KMS-11 (cell line): ENCODE measurements at regions not wholly inside any gene's neighbourhood (a gene's known extent, or its start where the extent isn't known, plus 50 kb on each side); places are given as distances from the start of the nearest gene placed in this dataset.

Source experiments
- H2AFZ ChIP-seq: fragments of 200-600 bp; sonication (generic); 2 replicates; pipeline ENCODE4 v1.6.1; 2016; ENCODE audit warnings: antibody characterized with exemption, mixed run types, low read depth
- H3K27ac ChIP-seq: fragments of 200-600 bp; sonication (generic); 2 replicates; pipeline ENCODE4 v1.6.1; 2016; ENCODE audit warnings: mild to moderate bottlenecking, mixed run types
- H3K27me3 ChIP-seq: fragments of 200-600 bp; sonication (generic); 2 replicates; pipeline ENCODE4 v1.6.1; 2017; ENCODE audit warnings: mild to moderate bottlenecking, low read depth, mixed run types, moderate library complexity; ENCODE audit not compliant: insufficient read depth
- H3K36me3 ChIP-seq: fragments of 200-600 bp; sonication (generic); 2 replicates; pipeline ENCODE4 v1.6.1; 2017; ENCODE audit warnings: mild to moderate bottlenecking, mixed run types; ENCODE audit not compliant: insufficient read depth
- H3K4me1 ChIP-seq: fragments of 200-600 bp; sonication (generic); 2 replicates; pipeline ENCODE4 v1.6.1; 2016; ENCODE audit warnings: mild to moderate bottlenecking, low read depth, mixed run types; ENCODE audit not compliant: poor library complexity, severe bottlenecking
- H3K4me2 ChIP-seq: fragments of 200-600 bp; sonication (generic); 2 replicates; pipeline ENCODE4 v1.7.0; 2016; ENCODE audit warnings: mild to moderate bottlenecking, mixed run types
- H3K4me3 ChIP-seq: fragments of 200-600 bp; sonication (generic); IDR thresholded peaks from 2 replicates; pipeline ENCODE4 v1.6.1; 2017; ENCODE audit warnings: low read depth, low read length, mixed read lengths; ENCODE audit not compliant: insufficient read depth
- H3K79me2 ChIP-seq: fragments of 200-600 bp; sonication (generic); 2 replicates; pipeline ENCODE4 v1.6.1; 2016; ENCODE audit warnings: low read depth, mixed run types; ENCODE audit not compliant: insufficient read depth
- H3K9ac ChIP-seq: fragments of 200-600 bp; sonication (generic); 2 replicates; pipeline ENCODE4 v1.6.1; 2016; ENCODE audit warnings: mild to moderate bottlenecking, mixed run types
- H4K20me1 ChIP-seq: fragments of 200-600 bp; sonication (generic); 2 replicates; pipeline ENCODE4 v1.6.1; 2016; ENCODE audit warnings: mild to moderate bottlenecking, mixed run types; ENCODE audit not compliant: insufficient read depth
- TF ChIP-seq, protein P1 (sequence below): fragments of 200-600 bp; sonication (generic); conservative IDR thresholded peaks from 2 replicates; pipeline ENCODE4 v1.6.1; 2017; ENCODE audit warnings: low read depth, mild to moderate bottlenecking, antibody characterized with exemption, low read length, moderate library complexity, mixed read lengths

DNA sequence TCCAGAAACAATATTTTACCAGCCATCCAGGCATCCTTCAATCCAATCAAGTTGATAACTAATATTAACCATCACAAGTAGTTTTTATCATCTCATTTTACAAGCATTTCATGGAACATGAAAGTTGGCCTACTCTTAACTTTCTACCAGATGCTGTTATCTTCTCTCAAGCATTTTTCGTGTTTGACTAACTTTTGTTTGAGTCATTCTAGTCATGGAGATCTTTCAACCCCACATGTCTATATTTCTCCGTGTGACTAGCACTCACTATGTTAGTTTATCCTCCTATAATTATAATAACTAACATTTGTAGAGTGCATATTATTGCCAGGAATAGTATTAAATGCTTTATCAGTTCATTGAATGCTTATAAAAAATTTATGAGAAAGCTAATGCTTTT lies 307.0 kb upstream of the CWC22 start:
- H3K9ac ChIP-seq = no peak overlapping the region
- no peak overlapping the region for H3K27ac ChIP-seq
- H3K4me3 ChIP-seq = no peak overlapping the region
- no peaks in the 10 kb centered on the region for H3K4me1 ChIP-seq
- no peak overlapping the region for H3K4me2 ChIP-seq
- no peaks in the 10 kb centered on the region for H3K36me3 ChIP-seq
- no peaks in the 10 kb centered on the region for H3K27me3 ChIP-seq
- no peak overlapping the region for H2AFZ ChIP-seq
- TF ChIP-seq, protein P1, sequence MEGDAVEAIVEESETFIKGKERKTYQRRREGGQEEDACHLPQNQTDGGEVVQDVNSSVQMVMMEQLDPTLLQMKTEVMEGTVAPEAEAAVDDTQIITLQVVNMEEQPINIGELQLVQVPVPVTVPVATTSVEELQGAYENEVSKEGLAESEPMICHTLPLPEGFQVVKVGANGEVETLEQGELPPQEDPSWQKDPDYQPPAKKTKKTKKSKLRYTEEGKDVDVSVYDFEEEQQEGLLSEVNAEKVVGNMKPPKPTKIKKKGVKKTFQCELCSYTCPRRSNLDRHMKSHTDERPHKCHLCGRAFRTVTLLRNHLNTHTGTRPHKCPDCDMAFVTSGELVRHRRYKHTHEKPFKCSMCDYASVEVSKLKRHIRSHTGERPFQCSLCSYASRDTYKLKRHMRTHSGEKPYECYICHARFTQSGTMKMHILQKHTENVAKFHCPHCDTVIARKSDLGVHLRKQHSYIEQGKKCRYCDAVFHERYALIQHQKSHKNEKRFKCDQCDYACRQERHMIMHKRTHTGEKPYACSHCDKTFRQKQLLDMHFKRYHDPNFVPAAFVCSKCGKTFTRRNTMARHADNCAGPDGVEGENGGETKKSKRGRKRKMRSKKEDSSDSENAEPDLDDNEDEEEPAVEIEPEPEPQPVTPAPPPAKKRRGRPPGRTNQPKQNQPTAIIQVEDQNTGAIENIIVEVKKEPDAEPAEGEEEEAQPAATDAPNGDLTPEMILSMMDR = no peak
- H3K79me2 ChIP-seq = no peaks in the 10 kb centered on the region
- no peaks in the 10 kb centered on the region for H4K20me1 ChIP-seq

DNA sequence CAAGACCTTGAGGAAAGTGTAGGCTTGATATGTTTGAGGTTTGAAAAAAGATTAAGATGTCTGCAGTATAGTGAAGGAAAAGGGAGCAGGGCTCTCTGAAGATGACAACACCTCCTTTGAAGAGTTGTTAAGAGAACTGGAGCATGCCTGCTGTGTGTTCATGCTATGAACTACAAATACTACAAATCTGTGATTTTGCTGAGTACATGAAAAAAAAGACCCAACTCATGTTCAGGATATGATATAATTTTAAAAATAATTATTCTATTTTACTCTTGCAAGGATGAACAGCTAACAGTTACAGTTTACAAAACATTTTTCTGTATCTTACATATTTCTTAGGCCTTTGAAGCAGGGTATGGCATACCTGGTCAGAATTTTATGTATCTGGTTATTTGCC lies 305.4 kb upstream of the CWC22 start:
- TF ChIP-seq, protein P1 = no peak
- Histone ChIP-seq H3K9ac (no peak overlapping the region), H3K27ac (no peak overlapping the region), H3K4me2 (no peak overlapping the region), H4K20me1 (no peaks in the 10 kb centered on the region), H3K4me1 (no peaks in the 10 kb centered on the region), H3K36me3 (no peaks in the 10 kb centered on the region), H3K4me3 (no peak overlapping the region), H3K79me2 (no peaks in the 10 kb centered on the region), H3K27me3 (no peaks in the 10 kb centered on the region), H2AFZ (no peak overlapping the region)

DNA sequence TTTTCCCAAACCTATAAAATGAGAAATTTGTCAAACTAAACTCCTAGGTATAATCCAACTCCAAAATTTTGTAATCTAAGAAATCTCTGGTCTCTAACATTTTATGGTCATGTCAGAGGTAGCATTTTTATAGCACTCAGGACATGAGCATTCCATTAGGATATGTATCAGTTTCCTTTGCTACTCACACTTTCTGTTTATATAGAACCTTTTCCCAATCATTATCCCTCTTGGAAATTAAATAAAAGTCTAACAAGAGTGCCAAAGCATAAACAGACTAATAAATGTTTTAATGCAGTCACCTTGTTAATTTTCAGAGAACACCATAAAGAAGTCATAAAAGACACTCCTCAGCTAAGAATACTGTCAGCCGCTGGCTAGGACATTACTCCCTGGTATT lies 300.0 kb upstream of the CWC22 start:
- Histone ChIP-seq H3K27me3 (no peaks in the 10 kb centered on the region), H3K79me2 (no peaks in the 10 kb centered on the region), H2AFZ (no peak overlapping the region), H3K27ac (no peak overlapping the region), H3K4me3 (no peak overlapping the region), H3K36me3 (no peaks in the 10 kb centered on the region), H3K4me2 (no peak overlapping the region), H3K9ac (no peak overlapping the region), H4K20me1 (no peaks in the 10 kb centered on the region), H3K4me1 (no peaks in the 10 kb centered on the region)
- TF ChIP-seq, protein P1 = no peak

DNA sequence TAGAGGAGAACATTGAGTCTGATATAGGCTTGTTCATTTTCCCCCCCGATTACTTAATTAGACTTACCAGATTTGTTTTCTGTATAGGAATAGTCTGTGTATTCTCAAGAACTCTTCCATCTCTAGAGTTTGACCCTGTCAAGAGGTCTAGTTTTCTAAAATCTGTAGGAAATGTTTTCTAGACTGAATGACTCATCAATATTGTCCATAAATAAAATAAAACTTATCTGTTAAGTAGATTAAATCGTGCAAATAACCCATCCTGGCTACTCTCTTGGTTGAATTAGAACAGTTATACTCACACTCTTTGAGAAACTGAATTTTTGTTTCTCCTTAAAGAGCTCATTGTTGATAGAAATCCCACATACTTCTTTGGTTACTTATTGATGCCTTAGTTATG lies 299.2 kb upstream of the CWC22 start:
- H3K27ac ChIP-seq = no peak overlapping the region
- H3K36me3 ChIP-seq = no peaks in the 10 kb centered on the region
- TF ChIP-seq, protein P1 = no peak
- H3K4me1 ChIP-seq = no peaks in the 10 kb centered on the region
- H3K4me2 ChIP-seq = no peak overlapping the region
- no peak overlapping the region for H3K9ac ChIP-seq
- no peaks in the 10 kb centered on the region for H3K79me2 ChIP-seq
- no peak overlapping the region for H3K4me3 ChIP-seq
- H4K20me1 ChIP-seq = no peaks in the 10 kb centered on the region
- no peaks in the 10 kb centered on the region for H3K27me3 ChIP-seq
- H2AFZ ChIP-seq = no peak overlapping the region
